ENCODE measurements at regions not wholly inside any gene's neighbourhood (a gene's known extent, or its start where the extent isn't known, plus 50 kb on each side); places are given as distances from the start of the nearest gene placed in this dataset.

- intact Hi-C loops (cut with DNase I; ENCODE audit: low total_unique reads), result no loop called here
- DNase-seq, result no peak
- WGBS, 5 donors, result 81 to 90% (median 81%) methylated on average over 3 of the region's 3 CpGs
These were observed 131.1 kb upstream of the DNAJC10 start for GRCh38 chr2:182585001-182585400.

GRCh38 chr2:182585430-182585829, 130.6 kb upstream of the DNAJC10 start:
- Histone ChIP-seq H3K4me3 (no peak overlapping the region), H3K27ac (no peak overlapping the region), H3K4me1 (no peaks in the 10 kb centered on the region), H3K9me3 (no peaks in the 10 kb centered on the region), H3K36me3 (no peaks in the 10 kb centered on the region), H3K27me3 (no peaks in the 10 kb centered on the region)
- no peak for DNase-seq
- intact Hi-C loops (cut with DNase I; ENCODE audit: low total_unique reads), result no loop called here
- WGBS, 5 donors, result 70 to 90% (median 83%) methylated on average over 2 of the region's 2 CpGs
- no peak for TF ChIP-seq POLR2A (IDR thresholded peaks at IDR 0.05)
- TF ChIP-seq CTCF (IDR thresholded peaks at IDR 0.05), result no peak

More at GRCh38 chr2:182585001-182585400, 131.1 kb upstream of the DNAJC10 start:
- H3K36me3 ChIP-seq, result no peaks in the 10 kb centered on the region
- H3K27me3 ChIP-seq, result no peaks in the 10 kb centered on the region
- no peak overlapping the region for H3K4me3 ChIP-seq
- no peaks in the 10 kb centered on the region for H3K4me1 ChIP-seq
- H3K9me3 ChIP-seq, result no peaks in the 10 kb centered on the region
- no peak overlapping the region for H3K27ac ChIP-seq
- TF ChIP-seq POLR2A (IDR thresholded peaks at IDR 0.05) (no peak), EP300 (IDR thresholded peaks at IDR 0.05) (no peak), CTCF (IDR thresholded peaks at IDR 0.05) (no peak), POLR2AphosphoS5 (IDR thresholded peaks at IDR 0.05) (no peak)

- intact Hi-C loops (cut with DNase I; ENCODE audit: low total_unique reads), result no loop called here
- TF ChIP-seq POLR2AphosphoS5 (IDR thresholded peaks at IDR 0.05), result no peak
- TF ChIP-seq EP300 (IDR thresholded peaks at IDR 0.05), result no peak
- TF ChIP-seq POLR2A (IDR thresholded peaks at IDR 0.05), result no peak
- WGBS, 5 donors, result 69 to 79% (median 72%) methylated on average over 2 of the region's 2 CpGs
These were observed 129.6 kb upstream of the DNAJC10 start for GRCh38 chr2:182586426-182586825.

GRCh38 chr2:182587831-182588230, 128.2 kb upstream of the DNAJC10 start:
- Histone ChIP-seq H3K27ac (no peak overlapping the region), H3K9me3 (no peaks in the 10 kb centered on the region), H3K4me1 (no peaks in the 10 kb centered on the region), H3K36me3 (no peaks in the 10 kb centered on the region), H3K4me3 (no peak overlapping the region), H3K27me3 (no peaks in the 10 kb centered on the region)
- no peak for TF ChIP-seq EP300 (IDR thresholded peaks at IDR 0.05)
- no peak for TF ChIP-seq POLR2A (IDR thresholded peaks at IDR 0.05)
- no peak for TF ChIP-seq CTCF (IDR thresholded peaks at IDR 0.05)
- no peak for TF ChIP-seq POLR2AphosphoS5 (IDR thresholded peaks at IDR 0.05)
- no peak for DNase-seq
- WGBS, 5 donors, result 92 to 100% (median 97%) methylated on average over 1 of the region's 1 CpG
- intact Hi-C loops (cut with DNase I; ENCODE audit: low total_unique reads), result no loop called here

More at GRCh38 chr2:182586426-182586825, 129.6 kb upstream of the DNAJC10 start:
- no peaks in the 10 kb centered on the region for H3K9me3 ChIP-seq
- H3K27ac ChIP-seq, result no peak overlapping the region
- H3K36me3 ChIP-seq, result no peaks in the 10 kb centered on the region
- no peaks in the 10 kb centered on the region for H3K27me3 ChIP-seq
- no peak overlapping the region for H3K4me3 ChIP-seq
- H3K4me1 ChIP-seq, result no peaks in the 10 kb centered on the region
- no peak for DNase-seq

GRCh38 chr2:182589121-182589520, 126.9 kb upstream of the DNAJC10 start:
- no peak for DNase-seq
- no peaks in the 10 kb centered on the region for H3K9me3 ChIP-seq
- H3K4me3 ChIP-seq, result no peak overlapping the region
- intact Hi-C loops (cut with DNase I; ENCODE audit: low total_unique reads), result no loop called here
- TF ChIP-seq CTCF (IDR thresholded peaks at IDR 0.05) (no peak), POLR2AphosphoS5 (IDR thresholded peaks at IDR 0.05) (no peak), EP300 (IDR thresholded peaks at IDR 0.05) (no peak), POLR2A (IDR thresholded peaks at IDR 0.05) (no peak)
- H3K27ac ChIP-seq, result no peak overlapping the region
- H3K27me3 ChIP-seq, result no peaks in the 10 kb centered on the region
- no peaks in the 10 kb centered on the region for H3K36me3 ChIP-seq
- no peaks in the 10 kb centered on the region for H3K4me1 ChIP-seq

All from stomach (tissue), 8 donors.